Stimulated activated CD8-positive, alpha-beta memory T cell treated with anti-CD3 and anti-CD28 coated beads, Interleukin-4, amount 100 ng/mL, for 1 hour (primary cell): ENCODE measurements at regions not wholly inside any gene's neighbourhood (a gene's known extent, or its start where the extent isn't known, plus 50 kb on each side); places are given as distances from the start of the nearest gene placed in this dataset.

Source experiments
- DNase-seq, 2 donors: peaks; one replicate each; pipeline ENCODE4 v3.0.0-alpha.2; 2020; ENCODE audit warnings: low read depth in 2 of 2, low spot score in 1 of 2

GRCh38 chr2:176669398-176670174 lies 400.3 kb downstream of the MTX2 start:
- no peak for DNase-seq

- no peak for DNase-seq
Observed at GRCh38 chr2:176675271-176675949, 406.2 kb downstream of the MTX2 start.

- DNase-seq, result no peak
Observed at GRCh38 chr2:176677746-176678265, 408.6 kb downstream of the MTX2 start.

- no peak for DNase-seq
Observed at GRCh38 chr2:176678571-176678970, 409.3 kb downstream of the MTX2 start.

- no peak for DNase-seq
Observed at GRCh38 chr2:176679061-176679669, 409.9 kb downstream of the MTX2 start.

GRCh38 chr2:176680916-176681516 lies 411.8 kb downstream of the MTX2 start:
- no peak for DNase-seq

- no peak for DNase-seq
Observed at GRCh38 chr2:176681584-176682115, 412.4 kb downstream of the MTX2 start.

- no peak for DNase-seq
Observed at GRCh38 chr2:176682278-176682677, 413.0 kb downstream of the MTX2 start.

GRCh38 chr2:176683618-176684111 lies 414.4 kb downstream of the MTX2 start:
- DNase-seq, result no peak

GRCh38 chr2:176685908-176686307 lies 416.7 kb downstream of the MTX2 start:
- DNase-seq, result no peak

GRCh38 chr2:176686328-176686727 lies 417.1 kb downstream of the MTX2 start:
- no peak for DNase-seq

GRCh38 chr2:176687342-176687741 lies 418.1 kb downstream of the MTX2 start:
- DNase-seq, result no peak

- DNase-seq, result no peak
Observed at GRCh38 chr2:176687944-176688343, 418.7 kb downstream of the MTX2 start.

- no peak for DNase-seq
Observed at GRCh38 chr2:176689711-176690110, 420.5 kb downstream of the MTX2 start.

- DNase-seq, result no peak
Observed at GRCh38 chr2:176691471-176691870, 422.2 kb downstream of the MTX2 start.

GRCh38 chr2:176692533-176692932 lies 423.3 kb downstream of the MTX2 start:
- DNase-seq, result no peak

- no peak for DNase-seq
Observed at GRCh38 chr2:176699098-176699497, 429.9 kb downstream of the MTX2 start.

- DNase-seq, result no peak
Observed at GRCh38 chr2:176699644-176700043, 430.4 kb downstream of the MTX2 start.

GRCh38 chr2:176702131-176702530 lies 432.9 kb downstream of the MTX2 start:
- DNase-seq, result no peak

GRCh38 chr2:176704282-176704858 lies 435.1 kb downstream of the MTX2 start:
- no peak for DNase-seq
